GM18519 (cell line): ENCODE measurements at regions not wholly inside any gene's neighbourhood (a gene's known extent, or its start where the extent isn't known, plus 50 kb on each side); places are given as distances from the start of the nearest gene placed in this dataset.
"Not testable (repeated sequence)": the region's sequence is repeated elsewhere in the genome, so short reads cannot be mapped to it uniquely, and the experiment has no call there.

Source experiments
- ATAC-seq: cut with Tn5 transposase; IDR thresholded peaks from one replicate; pipeline ENCODE4 v1.9.1; 2021; ENCODE audit warnings: mild to moderate bottlenecking, moderate library complexity; ENCODE audit not compliant: unreplicated experiment, low FRiP score

DNA sequence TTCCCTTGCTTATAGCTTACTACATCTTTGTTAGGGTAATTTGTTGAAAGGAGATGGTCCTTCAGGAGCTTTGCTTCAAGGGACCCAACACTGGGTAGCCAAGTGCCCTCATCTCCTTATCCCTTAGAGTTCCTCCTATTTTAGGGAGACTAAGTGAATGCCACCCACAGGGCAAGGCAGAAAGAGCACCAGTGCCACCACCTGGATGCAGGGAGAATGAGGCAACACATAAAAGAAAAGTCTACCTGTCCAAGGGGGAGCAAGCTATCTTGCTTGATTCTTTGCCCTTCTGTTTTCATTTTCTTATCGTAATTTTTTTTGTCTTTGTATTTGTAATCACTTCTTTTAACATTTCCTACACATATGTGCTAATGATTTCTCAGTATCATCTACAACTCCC is 205.5 kb downstream of the NPR3 start:
- ATAC-seq = no peak

DNA sequence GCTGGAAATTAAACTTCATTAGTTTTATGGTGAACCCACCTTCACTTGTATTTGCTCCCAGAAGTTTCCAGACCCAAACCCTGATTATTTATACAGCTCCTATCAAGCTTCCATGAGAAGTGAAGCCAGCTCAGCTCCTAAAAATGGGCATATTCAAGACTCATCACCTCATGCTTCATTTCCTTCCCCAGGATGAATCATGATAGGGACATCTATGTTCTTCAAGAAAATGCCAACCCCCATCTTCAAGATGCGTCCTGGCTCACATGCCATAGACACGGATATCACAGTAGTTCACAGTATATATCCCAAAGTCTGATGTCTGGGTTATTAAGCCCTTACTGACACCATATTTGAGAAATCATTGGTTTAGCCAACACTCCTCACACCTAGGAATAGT is 217.6 kb downstream of the NPR3 start:
- ATAC-seq = no peak

DNA sequence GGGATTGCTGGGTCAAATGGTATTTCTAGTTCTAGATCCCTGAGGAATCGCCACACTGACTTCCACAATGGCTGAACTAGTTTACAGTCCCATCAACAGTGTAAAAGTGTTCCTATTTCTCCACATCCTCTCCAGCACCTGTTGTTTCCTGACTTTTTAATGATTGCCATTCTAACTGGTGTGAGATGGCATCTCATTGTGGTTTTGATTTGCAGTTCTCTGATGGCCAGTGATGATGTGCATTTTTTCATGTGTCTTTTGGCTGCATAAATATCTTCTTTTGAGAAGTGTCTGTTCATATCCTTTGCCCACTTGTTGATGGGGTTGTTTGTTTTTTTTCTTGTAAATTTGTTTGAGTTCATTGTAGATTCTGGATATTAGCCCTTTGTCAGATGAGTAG is 220.3 kb downstream of the NPR3 start:
- not testable (repeated sequence) for ATAC-seq

- no peak for ATAC-seq
These were observed 221.3 kb downstream of the NPR3 start for GRCh38 chr5:32932241-32932935.

DNA sequence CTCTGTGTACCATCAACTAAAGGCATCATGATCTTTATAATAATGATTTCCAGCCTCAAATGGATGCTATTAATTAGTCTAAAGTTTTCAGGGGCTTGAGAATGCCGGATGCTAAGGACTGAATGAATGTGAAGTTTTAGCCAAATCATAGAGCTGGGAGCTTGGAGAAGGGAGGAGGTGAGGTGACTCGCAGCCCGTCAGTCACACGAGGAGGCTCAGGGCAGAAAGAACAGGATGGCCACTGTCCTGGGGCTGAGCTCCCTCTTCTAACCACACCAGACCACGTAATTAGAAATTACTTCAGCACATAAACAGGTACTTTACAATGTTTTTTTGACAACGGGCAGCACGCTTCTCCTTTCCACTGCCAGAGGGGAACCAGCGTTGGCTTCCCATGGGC is 222.6 kb downstream of the NPR3 start:
- no peak for ATAC-seq

- no peak for ATAC-seq
These were observed 223.4 kb downstream of the NPR3 start for GRCh38 chr5:32934529-32934928.

DNA sequence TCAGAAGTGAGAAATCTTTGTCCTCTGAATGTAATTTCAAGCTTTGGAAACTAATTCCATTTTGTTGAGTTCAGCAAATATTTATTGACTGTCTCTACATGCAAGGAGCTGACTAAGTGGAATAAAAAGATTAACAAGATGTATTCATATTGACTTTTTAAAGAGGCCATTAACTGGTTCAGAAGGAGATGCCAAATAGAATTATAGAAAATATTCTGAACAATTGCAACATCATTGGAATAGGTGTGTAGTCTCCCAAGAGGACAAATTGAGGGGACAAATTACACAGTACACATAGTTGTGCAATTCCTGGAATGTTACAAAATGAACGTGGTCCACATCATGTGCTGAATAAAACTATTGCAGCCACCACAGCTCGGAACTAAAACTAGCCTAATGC is 224.2 kb downstream of the NPR3 start:
- ATAC-seq = no peak

GRCh38 chr5:32936329-32936728 is 225.2 kb downstream of the NPR3 start:
- no peak for ATAC-seq

DNA sequence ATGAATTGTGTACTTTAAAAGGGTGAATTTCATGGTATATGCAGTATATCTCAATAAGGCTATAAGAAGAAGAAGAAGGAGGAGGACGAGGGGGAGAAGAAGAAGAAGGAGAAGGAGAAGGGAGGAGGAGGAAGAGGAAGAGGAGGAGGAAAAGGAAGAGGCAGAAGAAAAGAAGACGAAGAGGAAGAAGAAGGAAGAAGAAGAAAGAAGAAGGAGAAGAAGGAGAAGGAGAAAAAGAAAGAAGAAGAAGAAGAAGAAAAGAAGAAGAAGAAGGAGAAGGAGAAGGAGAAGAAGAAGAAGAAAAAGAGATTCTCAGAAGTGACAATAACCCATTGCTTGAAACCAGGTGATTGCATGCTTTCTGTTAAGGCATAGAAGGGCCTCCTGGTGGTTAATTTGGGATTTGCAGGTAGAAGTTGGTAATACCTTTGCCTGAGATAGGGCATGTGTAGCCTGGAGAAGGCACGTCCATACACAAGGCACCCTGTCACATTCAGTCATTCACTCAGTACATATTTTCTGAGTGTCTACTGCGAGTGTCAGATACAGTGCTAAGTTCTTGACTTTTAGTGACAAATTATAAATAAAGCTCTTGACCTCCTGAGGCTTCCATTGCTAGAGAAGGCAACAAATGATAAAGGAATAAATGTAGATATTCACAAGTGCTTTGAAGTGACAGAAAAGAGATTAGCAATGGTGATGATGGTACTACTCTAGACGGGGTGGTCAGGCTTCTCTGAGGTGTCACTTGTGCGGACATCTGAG is 231.3 kb downstream of the NPR3 start:
- peak; percentile 86 for ATAC-seq

DNA sequence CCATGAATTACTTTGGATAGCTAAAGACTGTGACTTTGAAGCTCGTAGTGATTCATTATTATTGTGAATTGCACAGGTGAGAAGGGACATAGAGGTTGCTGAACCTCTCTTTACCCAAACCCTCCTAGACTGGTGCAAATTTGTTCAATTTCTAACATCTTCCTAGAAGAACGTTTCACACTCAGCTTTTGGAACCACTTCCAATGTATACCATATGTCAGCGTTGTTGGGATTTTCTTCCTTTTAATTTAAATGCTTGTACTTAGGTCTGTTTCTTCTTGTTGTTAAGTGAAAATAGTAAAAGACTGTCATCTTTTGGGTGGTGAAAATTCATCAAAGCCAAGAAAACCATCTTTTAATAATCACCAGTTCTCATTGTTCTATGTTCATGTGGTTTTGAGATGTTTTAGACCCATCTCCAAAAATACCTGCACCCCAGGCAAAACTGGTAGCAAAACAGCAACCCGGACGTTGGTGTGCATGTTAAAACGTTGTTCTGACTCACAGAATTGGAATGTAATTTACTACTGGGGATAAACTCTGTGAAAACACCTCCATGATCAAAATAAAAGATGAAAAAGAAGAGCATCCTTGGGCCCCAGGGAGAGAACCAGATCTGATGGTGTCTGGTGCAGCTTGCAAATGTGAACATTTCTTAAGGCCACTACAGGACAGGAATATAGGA is 238.3 kb downstream of the NPR3 start:
- ATAC-seq = no peak

- no peak for ATAC-seq
These were observed 239.9 kb downstream of the NPR3 start for GRCh38 chr5:32951003-32951402.

DNA sequence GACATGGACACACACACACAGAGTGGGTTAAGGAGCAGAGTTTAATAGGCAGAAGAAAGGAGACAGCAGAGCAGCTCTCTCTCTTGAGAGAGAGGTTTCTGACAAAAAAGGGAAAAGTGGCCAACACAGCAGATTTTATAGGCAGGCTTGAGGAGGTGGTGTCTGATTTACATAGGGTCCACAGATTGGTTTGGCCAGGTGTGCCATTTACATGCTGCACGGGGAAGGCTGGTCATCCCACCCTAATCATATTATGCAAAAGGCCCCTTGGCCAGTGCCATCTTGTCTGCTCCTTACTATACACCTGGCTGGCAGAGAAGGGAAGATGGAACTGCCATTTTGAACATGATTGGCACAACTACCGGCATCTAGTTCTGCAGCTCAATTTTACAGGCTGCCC is 240.8 kb downstream of the NPR3 start:
- ATAC-seq = no peak

GRCh38 chr5:32952421-32952820 is 241.3 kb downstream of the NPR3 start:
- ATAC-seq = not testable (repeated sequence)

DNA sequence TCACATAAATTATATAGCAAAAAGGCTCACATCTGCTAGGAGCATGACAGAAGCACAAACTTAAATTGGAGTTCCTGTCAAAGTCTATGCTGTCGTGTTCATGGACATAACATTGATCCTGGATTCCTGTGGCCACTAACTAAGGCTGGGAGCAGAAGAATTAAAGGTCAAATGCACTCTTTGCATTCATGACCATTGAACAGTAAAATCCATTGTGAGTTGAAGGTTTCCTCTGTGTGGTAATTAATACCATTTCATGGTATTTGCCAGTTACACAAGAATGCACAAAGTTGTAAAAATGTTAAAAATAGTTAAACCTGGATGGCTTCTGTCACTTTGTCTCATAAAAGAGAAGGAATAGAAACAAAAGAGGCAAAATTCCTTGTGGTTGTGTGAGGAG is 242.6 kb downstream of the NPR3 start:
- ATAC-seq = no peak

GRCh38 chr5:32955814-32956213 is 244.7 kb downstream of the NPR3 start:
- ATAC-seq = no peak

DNA sequence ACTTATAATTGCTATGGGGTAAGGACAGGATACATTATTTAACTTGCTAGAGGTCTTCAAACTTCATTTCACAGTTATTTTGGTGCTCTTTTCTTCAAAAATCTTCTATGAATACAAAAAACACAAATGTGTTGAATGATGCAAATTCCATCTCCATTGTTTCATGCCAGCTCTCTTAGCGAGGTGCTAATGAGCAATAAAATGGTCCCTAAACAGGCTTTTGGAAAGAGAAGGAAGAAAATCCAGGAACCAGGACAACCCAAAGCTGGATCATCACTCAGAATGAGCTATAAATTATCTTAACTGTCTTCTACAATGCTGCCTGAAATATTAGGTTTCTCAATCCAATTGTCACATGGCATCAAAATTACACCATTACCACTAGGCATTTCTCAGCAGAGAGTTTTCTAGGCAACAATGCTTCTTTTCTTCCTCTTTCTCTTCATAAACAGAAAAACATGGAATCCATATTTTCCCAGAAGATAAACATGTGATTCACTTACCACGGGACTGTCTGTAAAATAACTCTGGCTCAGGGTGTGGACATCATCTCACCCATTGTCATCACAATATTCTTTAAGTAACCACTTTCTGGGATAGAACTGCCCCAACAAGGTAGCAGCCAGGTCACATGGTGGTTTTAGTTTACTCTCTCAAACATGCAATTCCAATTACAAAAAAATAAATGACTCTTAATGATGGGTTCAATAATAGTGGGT is 249.4 kb downstream of the NPR3 start:
- ATAC-seq = no peak

DNA sequence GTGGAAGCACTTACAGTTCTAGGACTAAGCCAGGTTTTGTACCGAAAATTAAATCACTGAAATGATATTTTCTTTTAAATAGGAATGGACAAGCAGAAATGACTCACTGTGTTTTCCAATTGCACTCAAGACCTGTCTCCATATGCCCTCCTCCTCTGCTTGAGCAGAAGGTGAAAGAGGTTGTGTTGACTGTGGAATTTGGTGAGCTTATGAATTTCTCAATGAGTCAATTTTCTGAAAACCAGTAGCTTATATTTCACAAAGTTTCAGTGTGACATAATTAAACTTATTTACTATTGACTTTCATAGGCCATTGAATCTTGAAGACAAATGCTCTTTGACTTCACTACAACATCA is 249.9 kb downstream of the NPR3 start:
- ATAC-seq = no peak

- ATAC-seq = no peak
These were observed 253.1 kb downstream of the NPR3 start for GRCh38 chr5:32964261-32964660.

- ATAC-seq = no peak
These were observed 262.5 kb downstream of the NPR3 start for GRCh38 chr5:32973646-32974045.

GRCh38 chr5:32975656-32976375 is 264.7 kb downstream of the NPR3 start:
- ATAC-seq = no peak
